Left lung (tissue), 4 donors: ENCODE measurements at regions not wholly inside any gene's neighbourhood (a gene's known extent, or its start where the extent isn't known, plus 50 kb on each side); places are given as distances from the start of the nearest gene placed in this dataset.
"Not testable (repeated sequence)": the region's sequence is repeated elsewhere in the genome, so short reads cannot be mapped to it uniquely, and the experiment has no call there.

Experiments used
- ATAC-seq: fragments of 200-7000 bp; cut with Tn5 transposase; one replicate; pipeline ENCODE4 v1.9.1; 2020; ENCODE audit warnings: moderate library complexity
- DNase-seq, 4 donors: peaks; one replicate each; pipeline ENCODE4 v3.0.0-alpha.2; 2013 to 2020
- H3K27ac ChIP-seq, 2 donors: fragments of 200-600 bp; sonication (generic) in 1 of 2; one replicate each; pipeline versions ENCODE4 v1.5.0 to v1.8.0; 2020 to 2021
- H3K27me3 ChIP-seq, 2 donors: fragments of 200-600 bp; sonication (generic) in 1 of 2; one replicate each; pipeline versions ENCODE4 v1.5.0 to v1.8.0; 2020 to 2021
- H3K36me3 ChIP-seq, 2 donors: fragments of 200-600 bp; sonication (generic) in 1 of 2; one replicate each; pipeline versions ENCODE4 v1.5.0 to v1.8.0; 2020 to 2021
- H3K4me1 ChIP-seq, 2 donors: fragments of 200-600 bp; one replicate each; pipeline ENCODE4 v1.8.0; 2021
- H3K4me3 ChIP-seq, 2 donors: fragments of 200-600 bp; sonication (generic) in 1 of 2; one replicate each; pipeline versions ENCODE4 v1.5.0 to v1.8.0; 2020 to 2021; ENCODE audit warnings: mild to moderate bottlenecking in 1 of 2
- H3K9me3 ChIP-seq, 2 donors: fragments of 200-600 bp; sonication (generic) in 1 of 2; one replicate each; pipeline versions ENCODE4 v1.5.0 to v1.8.0; 2020 to 2021
- CTCF ChIP-seq, 2 donors: fragments of 200-600 bp; sonication (generic) in 1 of 2; IDR thresholded peaks; one replicate each; pipeline versions ENCODE4 v1.5.0 to v1.8.0; 2021; ENCODE audit warnings: antibody characterized with exemption in 2 of 2
- intact Hi-C, 2 donors: fragments of 100-400 bp; cut with DNase I; formaldehyde crosslinking; loops; one replicate each; pipeline versions ENCODE4 v1.11.2 to v1.14.2; 2022
- donor health status: DM: no; HTN: yes; CAD: no.
- donor health status: DM: no; HTN: no; CAD: no.

GRCh38 chr20:22729180-22729579 lies 144.8 kb upstream of the FOXA2 start:
- no peak overlapping the region for H3K4me3 ChIP-seq
- H3K9me3 ChIP-seq, result no peaks in the 10 kb centered on the region
- H3K27me3 ChIP-seq, result no peaks in the 10 kb centered on the region
- H3K27ac ChIP-seq, result no peak overlapping the region
- DNase-seq (no peak), ATAC-seq (peak; percentile 44)
- TF ChIP-seq CTCF (IDR thresholded peaks at IDR 0.05), result no peak
- intact Hi-C loops, result no loop called here
- peaks cover 0 to 6% of the 10 kb centered on the region in 2 donors for H3K4me1 ChIP-seq
- no peaks in the 10 kb centered on the region for H3K36me3 ChIP-seq

GRCh38 chr20:22729616-22730236 lies 145.4 kb upstream of the FOXA2 start:
- no peak for TF ChIP-seq CTCF (IDR thresholded peaks at IDR 0.05)
- intact Hi-C loops, result no loop called here
- no peaks in the 10 kb centered on the region for H3K27me3 ChIP-seq
- no peak overlapping the region for H3K4me3 ChIP-seq
- ATAC-seq, result no peak
- H3K4me1 ChIP-seq, result peaks cover 0 to 6% of the 10 kb centered on the region in 2 donors
- H3K9me3 ChIP-seq, result no peaks in the 10 kb centered on the region
- no peak for DNase-seq
- no peak overlapping the region for H3K27ac ChIP-seq
- no peaks in the 10 kb centered on the region for H3K36me3 ChIP-seq

- no peak for ATAC-seq
- intact Hi-C loops, result no loop called here
- TF ChIP-seq CTCF (IDR thresholded peaks at IDR 0.05), result no peak
- Histone ChIP-seq H3K36me3 (no peaks in the 10 kb centered on the region), H3K4me3 (no peak overlapping the region), H3K4me1 (peaks cover 0 to 6% of the 10 kb centered on the region in 2 donors), H3K27ac (no peak overlapping the region), H3K9me3 (no peaks in the 10 kb centered on the region), H3K27me3 (no peaks in the 10 kb centered on the region)
- no peak for DNase-seq
Measured at GRCh38 chr20:22732751-22733150, 148.4 kb upstream of the FOXA2 start.

- intact Hi-C loops, H3K36me3 ChIP-seq: not testable (repeated sequence)
Measured at GRCh38 chr20:22734946-22735647, 150.7 kb upstream of the FOXA2 start.

More at GRCh38 chr20:22734946-22735647, 150.7 kb upstream of the FOXA2 start:
- H3K27me3 ChIP-seq, H3K9me3 ChIP-seq, H3K4me1 ChIP-seq, H3K27ac ChIP-seq, H3K4me3 ChIP-seq: not testable (repeated sequence)
- DNase-seq, result peak in 1 of 4 donors; percentile 39
- peak; percentile 60 for ATAC-seq
- peak; percentile 45 to 60 for TF ChIP-seq CTCF (IDR thresholded peaks at IDR 0.05)
